ENCODE measurements at regions not wholly inside any gene's neighbourhood (a gene's known extent, or its start where the extent isn't known, plus 50 kb on each side); places are given as distances from the start of the nearest gene placed in this dataset.

GRCh38 chr10:107434854-107435253, 270.3 kb upstream of the SORCS1 start:
- Mint-ChIP-seq H3K36me3 (ENCODE audit: insufficient read depth, unreplicated experiment) (no peaks in the 10 kb centered on the region), H3K4me1 (ENCODE audit: insufficient read depth, unreplicated experiment) (peaks cover 10% of the 10 kb centered on the region), H3K9me3 (ENCODE audit: unreplicated experiment) (no peaks in the 10 kb centered on the region), H3K27ac (ENCODE audit: low read depth, unreplicated experiment) (no peak overlapping the region), H3K27me3 (ENCODE audit: insufficient read depth, unreplicated experiment) (no peaks in the 10 kb centered on the region), H3K4me3 (ENCODE audit: unreplicated experiment) (no peak overlapping the region)
- no peak for DNase-seq (ENCODE audit: unreplicated experiment)
- ChIA-PET CTCF (interaction anchor here (0.6 to 0.9 kb wide), 2 partner anchors 26 to 1238 kb away, joined by 3 read pairs; no protein-coding TSS in a partner anchor), POLR2A (no interaction called here)
- BruUV-seq (replicated peaks): no TSS peak
- intact Hi-C loops (cut with micrococcal nuclease): no loop called here
- TF ChIP-seq CTCF (IDR thresholded peaks at IDR 0.05; ENCODE audit: unreplicated experiment): no peak

GRCh38 chr10:107434201-107434600, 269.7 kb upstream of the SORCS1 start:
- H3K4me1 Mint-ChIP-seq (ENCODE audit: insufficient read depth, unreplicated experiment): peaks cover 10% of the 10 kb centered on the region
- intact Hi-C loops (cut with micrococcal nuclease): no loop called here
- H3K36me3 Mint-ChIP-seq (ENCODE audit: insufficient read depth, unreplicated experiment): no peaks in the 10 kb centered on the region
- no peak for DNase-seq (ENCODE audit: unreplicated experiment)
- no peak overlapping the region for H3K4me3 Mint-ChIP-seq (ENCODE audit: unreplicated experiment)
- ChIA-PET POLR2A (no interaction called here), CTCF (interaction anchor here (0.5 to 1.0 kb wide), 2 partner anchors 770 to 1118 kb away, joined by 3 to 4 read pairs; no protein-coding TSS in a partner anchor)
- TF ChIP-seq CTCF (IDR thresholded peaks at IDR 0.05; ENCODE audit: unreplicated experiment): no peak
- no peaks in the 10 kb centered on the region for H3K9me3 Mint-ChIP-seq (ENCODE audit: unreplicated experiment)
- H3K27ac Mint-ChIP-seq (ENCODE audit: low read depth, unreplicated experiment): no peak overlapping the region
- H3K27me3 Mint-ChIP-seq (ENCODE audit: insufficient read depth, unreplicated experiment): no peaks in the 10 kb centered on the region
- BruUV-seq (replicated peaks): no TSS peak

GRCh38 chr10:107433605-107434004, 269.1 kb upstream of the SORCS1 start:
- no peak for TF ChIP-seq CTCF (IDR thresholded peaks at IDR 0.05; ENCODE audit: unreplicated experiment)
- intact Hi-C loops (cut with micrococcal nuclease): no loop called here
- BruUV-seq (replicated peaks): no TSS peak
- Mint-ChIP-seq H3K36me3 (ENCODE audit: insufficient read depth, unreplicated experiment) (no peaks in the 10 kb centered on the region), H3K27me3 (ENCODE audit: insufficient read depth, unreplicated experiment) (no peaks in the 10 kb centered on the region), H3K4me3 (ENCODE audit: unreplicated experiment) (no peak overlapping the region), H3K9me3 (ENCODE audit: unreplicated experiment) (no peaks in the 10 kb centered on the region), H3K27ac (ENCODE audit: low read depth, unreplicated experiment) (no peak overlapping the region), H3K4me1 (ENCODE audit: insufficient read depth, unreplicated experiment) (peaks cover 10% of the 10 kb centered on the region)
- ChIA-PET CTCF (interaction anchor here (0.5 to 1.0 kb wide), 2 partner anchors 771 to 1119 kb away, joined by 3 to 4 read pairs; no protein-coding TSS in a partner anchor), POLR2A (no interaction called here)
- no peak for DNase-seq (ENCODE audit: unreplicated experiment)

- ChIA-PET CTCF (interaction anchor here (0.9 kb wide), 2 partner anchors 384 to 1115 kb away, joined by 3 to 4 read pairs; no protein-coding TSS in a partner anchor), POLR2A (interaction anchor here (0.5 kb wide), 1 partner anchor 346 kb away, joined by 3 read pairs; no protein-coding TSS in a partner anchor)
- Mint-ChIP-seq H3K4me3 (ENCODE audit: unreplicated experiment) (no peak overlapping the region), H3K36me3 (ENCODE audit: insufficient read depth, unreplicated experiment) (no peaks in the 10 kb centered on the region), H3K4me1 (ENCODE audit: insufficient read depth, unreplicated experiment) (peaks cover 8% of the 10 kb centered on the region), H3K27ac (ENCODE audit: low read depth, unreplicated experiment) (no peak overlapping the region), H3K9me3 (ENCODE audit: unreplicated experiment) (no peaks in the 10 kb centered on the region), H3K27me3 (ENCODE audit: insufficient read depth, unreplicated experiment) (no peaks in the 10 kb centered on the region)
- no TSS peak for BruUV-seq (replicated peaks)
- TF ChIP-seq CTCF (IDR thresholded peaks at IDR 0.05; ENCODE audit: unreplicated experiment): no peak
- no peak for DNase-seq (ENCODE audit: unreplicated experiment)
- intact Hi-C loops (cut with micrococcal nuclease): no loop called here
Observed at GRCh38 chr10:107430446-107430845, 265.9 kb upstream of the SORCS1 start.

All from MCF 10A (cell line).